HG03378 (cell line): ENCODE measurements at regions not wholly inside any gene's neighbourhood (a gene's known extent, or its start where the extent isn't known, plus 50 kb on each side); places are given as distances from the start of the nearest gene placed in this dataset.
"Not testable (repeated sequence)": the region's sequence is repeated elsewhere in the genome, so short reads cannot be mapped to it uniquely, and the experiment has no call there.

ENCODE experiments used
- ATAC-seq: cut with Tn5 transposase; IDR thresholded peaks from one replicate; pipeline ENCODE4 v1.9.1; 2021; ENCODE audit warnings: mild to moderate bottlenecking, moderate library complexity; ENCODE audit not compliant: unreplicated experiment

DNA sequence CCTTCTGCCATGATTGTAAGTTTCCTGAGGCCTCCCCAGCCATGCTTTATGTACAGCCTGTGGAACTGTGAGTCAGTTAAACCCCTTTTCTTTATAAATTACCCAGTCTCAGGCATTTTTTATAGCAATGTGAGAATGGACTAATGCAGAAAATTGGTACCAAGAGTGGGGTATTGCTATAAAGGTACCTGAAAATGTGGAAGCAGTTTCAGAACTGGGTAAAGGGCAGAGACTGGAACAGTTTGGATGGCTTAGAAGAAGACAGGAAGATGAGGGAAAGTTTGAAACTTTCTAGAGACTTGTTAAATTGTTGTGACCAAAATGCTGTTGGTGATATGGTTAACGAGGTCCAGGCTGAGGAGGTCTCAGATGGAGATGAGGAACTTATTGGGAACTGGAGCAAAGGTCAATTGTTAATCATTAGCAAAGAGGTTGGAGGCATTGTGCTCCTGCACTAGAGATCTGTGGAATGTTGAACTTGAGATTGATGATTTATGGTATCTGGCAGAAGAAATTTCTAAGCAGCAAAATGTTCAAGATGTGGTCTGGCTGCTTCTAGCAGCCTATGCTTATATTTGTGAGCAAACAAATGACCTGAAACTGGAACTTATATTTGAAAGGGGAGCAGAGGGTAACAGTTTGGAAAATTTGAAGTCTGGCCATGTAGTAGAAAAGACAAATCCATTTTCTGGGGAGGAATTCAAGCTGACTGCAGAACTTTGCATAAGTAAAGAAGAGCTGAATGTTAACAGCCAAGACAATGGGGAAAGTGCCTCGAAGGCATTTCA, 79.0 kb upstream of the GMDS start:
- ATAC-seq, result no peak

DNA sequence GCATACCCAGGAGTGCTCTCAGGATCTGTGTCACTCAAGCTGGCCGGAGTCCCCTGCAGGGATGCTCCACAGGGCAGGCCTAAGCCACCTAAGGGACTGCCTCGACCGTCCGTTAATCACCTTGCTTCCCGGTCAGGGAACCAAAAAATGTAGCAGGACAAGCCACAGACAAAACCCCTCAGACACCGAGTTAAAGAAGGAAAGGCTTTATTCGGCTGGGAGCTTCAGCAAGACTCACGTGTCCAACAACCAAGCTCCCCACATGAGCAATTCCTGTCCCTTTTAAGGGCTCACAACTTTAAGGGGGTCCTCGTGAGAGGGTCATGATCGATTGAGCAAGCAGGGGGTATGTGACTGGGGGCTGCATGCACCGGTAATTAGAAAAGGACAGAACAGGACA, 72.1 kb upstream of the GMDS start:
- not testable (repeated sequence) for ATAC-seq

DNA sequence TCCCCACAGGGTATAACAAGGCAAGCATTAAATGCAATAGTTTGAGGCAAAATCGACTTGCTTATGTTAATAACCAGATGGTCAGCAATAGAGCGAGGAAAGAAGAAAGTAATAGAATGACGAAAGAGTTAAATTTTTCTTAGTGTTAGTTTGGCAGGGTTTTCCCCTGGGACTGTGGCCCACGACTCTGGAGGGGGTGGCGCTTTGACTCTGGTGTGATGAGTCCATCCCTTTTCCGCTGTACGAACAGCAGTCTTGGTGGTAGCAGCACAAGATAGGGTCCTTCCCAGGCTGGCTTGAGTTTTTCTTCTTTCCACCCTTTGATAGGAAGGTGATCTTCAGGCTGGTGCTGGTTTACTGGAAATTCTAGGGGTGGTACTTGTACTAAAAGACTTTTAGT, 69.2 kb upstream of the GMDS start:
- no peak for ATAC-seq

DNA sequence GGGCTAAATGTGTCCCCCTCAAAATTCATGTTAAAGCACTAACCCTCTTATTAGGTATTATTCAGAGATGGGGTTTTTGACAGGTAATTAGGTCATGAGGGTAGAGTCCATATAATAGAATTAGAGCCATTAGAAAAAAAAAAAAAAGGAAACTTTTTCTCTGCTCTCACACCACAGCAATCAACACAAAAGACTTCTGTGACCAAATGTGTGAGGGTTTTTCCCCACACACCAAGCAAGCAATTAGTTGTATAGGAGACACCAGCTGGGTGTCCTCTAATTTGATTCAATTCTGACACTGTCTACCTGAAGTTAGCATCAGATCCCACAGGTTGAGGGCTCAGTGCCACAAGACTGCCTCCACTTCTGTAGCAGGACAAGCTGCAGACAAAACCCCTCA, 64.6 kb upstream of the GMDS start:
- ATAC-seq, result no peak

DNA sequence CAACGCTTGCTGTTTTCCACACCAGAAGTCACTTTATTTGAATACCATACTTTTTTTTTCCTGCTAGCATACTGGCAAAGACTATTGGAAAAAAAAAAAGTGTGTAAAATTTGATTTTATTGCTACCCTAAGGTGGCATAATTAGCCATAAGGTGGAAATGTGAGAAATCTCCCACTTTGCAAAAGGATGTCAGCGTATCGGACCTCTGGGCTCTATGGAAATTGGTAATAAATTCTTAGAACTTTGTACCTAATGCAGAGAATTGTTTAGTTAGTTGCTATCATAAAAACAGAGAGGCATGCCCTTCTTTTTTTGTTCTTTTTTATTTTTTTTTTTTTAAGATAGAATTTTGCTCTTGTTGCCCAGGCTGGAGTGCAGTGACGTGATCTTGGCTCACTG, 63.7 kb upstream of the GMDS start:
- no peak for ATAC-seq

DNA sequence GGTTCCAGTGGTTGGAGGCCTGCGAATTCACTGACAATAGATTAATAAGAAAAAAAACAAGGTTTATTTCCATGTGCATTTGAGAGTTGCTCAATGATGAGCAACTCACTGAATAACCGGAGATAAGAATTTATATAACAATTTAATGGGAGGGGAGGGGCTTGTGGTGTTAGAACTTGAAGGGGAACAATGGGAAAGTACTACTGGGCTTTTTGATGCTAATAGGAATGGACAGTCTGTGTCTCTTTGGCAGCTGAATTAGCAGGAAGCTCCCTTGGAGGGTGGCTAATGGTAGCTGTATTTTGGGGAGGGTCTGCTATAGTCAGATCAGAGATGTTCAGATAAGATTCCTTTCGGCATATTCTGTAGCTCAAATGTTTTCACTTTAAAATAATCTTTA, 62.4 kb upstream of the GMDS start:
- no peak for ATAC-seq

DNA sequence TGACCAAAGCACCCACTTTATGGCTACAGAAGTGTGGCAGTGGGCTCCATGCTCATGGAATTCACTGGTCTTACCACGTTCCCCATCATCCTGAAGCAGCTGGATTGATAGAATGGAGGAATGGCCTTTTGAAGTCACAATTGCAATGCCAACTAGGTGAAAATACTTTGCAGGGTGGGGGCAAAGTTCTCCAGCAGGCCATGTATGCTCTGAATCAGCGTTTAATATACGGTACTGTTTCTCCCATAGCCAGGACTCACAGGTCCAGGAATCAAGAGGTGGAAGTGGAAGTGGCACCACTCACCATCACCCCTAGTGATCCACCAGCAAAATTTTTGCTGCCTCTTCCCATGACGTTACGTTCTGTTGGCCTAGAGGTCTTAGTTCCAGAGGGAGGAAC, 60.5 kb upstream of the GMDS start:
- no peak for ATAC-seq

DNA sequence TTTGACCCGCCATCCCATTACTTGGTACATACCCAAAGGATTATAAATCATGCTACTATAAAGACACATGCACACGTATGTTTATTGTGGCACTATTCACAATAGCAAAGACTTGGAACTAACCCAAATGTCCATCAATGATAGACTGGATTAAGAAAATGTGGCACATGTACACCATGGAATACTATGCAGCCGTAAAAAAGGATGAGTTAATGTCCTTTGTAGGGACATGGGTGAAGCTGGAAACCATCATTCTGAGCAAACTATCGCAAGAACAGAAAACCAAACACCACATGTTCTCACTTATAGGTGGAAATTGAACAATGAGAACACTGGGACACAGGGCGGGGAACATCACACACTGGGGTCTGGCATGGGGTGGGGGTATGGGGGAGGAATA, 57.1 kb upstream of the GMDS start:
- not testable (repeated sequence) for ATAC-seq

DNA sequence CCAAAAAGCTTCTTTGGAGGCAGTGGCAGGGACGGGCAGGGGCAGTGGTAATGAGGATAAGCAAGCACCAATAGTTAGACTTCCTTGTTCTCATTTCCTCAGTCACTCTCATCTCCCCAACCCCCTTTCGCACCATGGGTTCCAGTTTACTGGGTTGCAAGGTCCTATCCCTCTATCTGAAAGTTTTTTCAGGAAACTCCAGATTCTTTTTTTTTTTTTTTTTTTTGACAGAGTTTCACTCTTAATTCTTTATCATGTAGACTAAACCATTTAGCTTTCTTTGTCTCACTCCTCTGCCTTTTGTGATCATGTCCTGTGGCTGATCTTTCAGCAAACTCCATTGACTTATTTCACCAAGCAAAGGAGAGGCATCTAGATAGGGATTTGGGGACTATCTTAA, 51.4 kb upstream of the GMDS start:
- ATAC-seq, result no peak
